ENCODE measurements at regions not wholly inside any gene's neighbourhood (a gene's known extent, or its start where the extent isn't known, plus 50 kb on each side); places are given as distances from the start of the nearest gene placed in this dataset.

GRCh38 chr16:5895137-5895536 is 797.5 kb upstream of the EEF2KMT start:
- Histone ChIP-seq H3K79me2 (ENCODE audit: low read length) (no peaks in the 10 kb centered on the region), H3K4me1 (ENCODE audit: insufficient read depth, low read length) (no peaks in the 10 kb centered on the region), H3F3A (ENCODE audit: low read length, unreplicated experiment) (no peaks in the 10 kb centered on the region), H3K9ac (ENCODE audit: low read length) (no peak overlapping the region), H3K27me3 (ENCODE audit: low read length) (no peaks in the 10 kb centered on the region), H3K4me2 (ENCODE audit: low read length) (no peak overlapping the region), H3K27ac (ENCODE audit: low read length) (no peak overlapping the region), H2AFZ (ENCODE audit: low read length) (no peak overlapping the region), H3K9me3 (ENCODE audit: low read length) (no peaks in the 10 kb centered on the region), H3K4me3 (ENCODE audit: low read length) (no peak overlapping the region), H4K20me1 (ENCODE audit: low read length) (no peaks in the 10 kb centered on the region), H3K36me3 (ENCODE audit: low read depth, low read length) (no peaks in the 10 kb centered on the region), H3K9me2 (replicated peaks; ENCODE audit: low read length) (no peaks in the 10 kb centered on the region)
- no peak for ATAC-seq
- ChIA-PET POLR2A (ENCODE audit: unreplicated experiment) (no interaction called here), CTCF (no interaction called here)
- DNase-seq: no peak
- TF ChIP-seq EZH2 (IDR thresholded peaks at IDR 0.05; ENCODE audit: low read length, unreplicated experiment) (no peak), CTCF (conservative IDR thresholded peaks at IDR 0.05; ENCODE audit: low read depth, low read length) (no peak), EZH2phosphoT487 (IDR thresholded peaks at IDR 0.05; ENCODE audit: borderline replicate concordance, low read length) (no peak)
- intact Hi-C loops (cut with micrococcal nuclease): no loop called here
- BruUV-seq (replicated peaks): no TSS peak

GRCh38 chr16:5891296-5891695 is 793.7 kb upstream of the EEF2KMT start:
- CTCF ChIA-PET: no interaction called here
- BruUV-seq (replicated peaks): no TSS peak
- Histone ChIP-seq H3K27me3 (ENCODE audit: low read length) (no peaks in the 10 kb centered on the region), H3K9me2 (replicated peaks; ENCODE audit: low read length) (no peaks in the 10 kb centered on the region), H3K4me2 (ENCODE audit: low read length) (no peak overlapping the region), H4K20me1 (ENCODE audit: low read length) (no peaks in the 10 kb centered on the region), H3K9me3 (ENCODE audit: low read length) (no peaks in the 10 kb centered on the region), H2AFZ (ENCODE audit: low read length) (no peak overlapping the region), H3K4me1 (ENCODE audit: insufficient read depth, low read length) (no peaks in the 10 kb centered on the region), H3K36me3 (ENCODE audit: low read depth, low read length) (no peaks in the 10 kb centered on the region), H3K27ac (ENCODE audit: low read length) (no peak overlapping the region), H3F3A (ENCODE audit: low read length, unreplicated experiment) (no peaks in the 10 kb centered on the region), H3K4me3 (ENCODE audit: low read length) (no peak overlapping the region), H3K9ac (ENCODE audit: low read length) (no peak overlapping the region), H3K79me2 (ENCODE audit: low read length) (no peaks in the 10 kb centered on the region)
- POLR2A ChIA-PET (ENCODE audit: unreplicated experiment): no interaction called here
- no peak for ATAC-seq
- TF ChIP-seq EZH2phosphoT487 (IDR thresholded peaks at IDR 0.05; ENCODE audit: borderline replicate concordance, low read length) (no peak), CTCF (conservative IDR thresholded peaks at IDR 0.05; ENCODE audit: low read depth, low read length) (no peak), EZH2 (IDR thresholded peaks at IDR 0.05; ENCODE audit: low read length, unreplicated experiment) (no peak)
- no peak for DNase-seq
- intact Hi-C loops (cut with micrococcal nuclease): no loop called here

- H3K4me3 ChIP-seq (ENCODE audit: low read length): no peak overlapping the region
- no peaks in the 10 kb centered on the region for H3K9me3 ChIP-seq (ENCODE audit: low read length)
- H3K27me3 ChIP-seq (ENCODE audit: low read length): no peaks in the 10 kb centered on the region
- ChIA-PET POLR2A (ENCODE audit: unreplicated experiment) (no interaction called here), CTCF (no interaction called here)
- TF ChIP-seq EZH2 (IDR thresholded peaks at IDR 0.05; ENCODE audit: low read length, unreplicated experiment) (no peak), CTCF (conservative IDR thresholded peaks at IDR 0.05; ENCODE audit: low read depth, low read length) (no peak), EZH2phosphoT487 (IDR thresholded peaks at IDR 0.05; ENCODE audit: borderline replicate concordance, low read length) (no peak)
- H3K79me2 ChIP-seq (ENCODE audit: low read length): no peaks in the 10 kb centered on the region
- H3F3A ChIP-seq (ENCODE audit: low read length, unreplicated experiment): no peaks in the 10 kb centered on the region
- no peak overlapping the region for H3K9ac ChIP-seq (ENCODE audit: low read length)
- ATAC-seq: no peak
- BruUV-seq (replicated peaks): no TSS peak
- H3K4me1 ChIP-seq (ENCODE audit: insufficient read depth, low read length): no peaks in the 10 kb centered on the region
- H3K9me2 ChIP-seq (replicated peaks; ENCODE audit: low read length): no peaks in the 10 kb centered on the region
- H4K20me1 ChIP-seq (ENCODE audit: low read length): no peaks in the 10 kb centered on the region
- no peak for DNase-seq
- no peak overlapping the region for H2AFZ ChIP-seq (ENCODE audit: low read length)
- intact Hi-C loops (cut with micrococcal nuclease): no loop called here
- H3K36me3 ChIP-seq (ENCODE audit: low read depth, low read length): no peaks in the 10 kb centered on the region
- H3K4me2 ChIP-seq (ENCODE audit: low read length): no peak overlapping the region
- no peak overlapping the region for H3K27ac ChIP-seq (ENCODE audit: low read length)
Measured at GRCh38 chr16:5885521-5885920, 787.9 kb upstream of the EEF2KMT start.
